Cardiac fibroblast (primary cell): ENCODE measurements at regions not wholly inside any gene's neighbourhood (a gene's known extent, or its start where the extent isn't known, plus 50 kb on each side); places are given as distances from the start of the nearest gene placed in this dataset.

ENCODE experiments used
- DNase-seq, 2 donors: peaks; one replicate each; pipeline versions ENCODE4 v3.0.0 to v3.0.0-alpha.2; 2010; ENCODE audit warnings: low read depth in 2 of 2
- H3K4me3 ChIP-seq, 2 donors: replicated peaks in 1 of 2; 1 replicate in 1 of 2; 2 replicates in 1 of 2; pipeline ENCODE4 v1.5.1; 2011; ENCODE audit warnings: low read depth in 2 of 2, low read length in 2 of 2, mild to moderate bottlenecking in 2 of 2, moderate library complexity in 1 of 2
- CTCF ChIP-seq: IDR thresholded peaks from one replicate; pipeline ENCODE4 v1.5.1; 2011; ENCODE audit warnings: low read depth, mild to moderate bottlenecking, low read length, inconsistent platforms

GRCh38 chr15:36481156-36481555 lies 98.3 kb upstream of the CDIN1 start:
- no peak for TF ChIP-seq CTCF
- no peak for DNase-seq
- H3K4me3 ChIP-seq: no peak overlapping the region

GRCh38 chr15:36483409-36483808 lies 96.0 kb upstream of the CDIN1 start:
- DNase-seq: no peak
- no peak overlapping the region for H3K4me3 ChIP-seq
- no peak for TF ChIP-seq CTCF

- H3K4me3 ChIP-seq: no peak overlapping the region
- no peak for TF ChIP-seq CTCF
- DNase-seq: peak in 1 of 2 donors; percentile 64
Measured at GRCh38 chr15:36484038-36484778, 95.2 kb upstream of the CDIN1 start.

GRCh38 chr15:36491912-36492311 lies 87.5 kb upstream of the CDIN1 start:
- no peak for TF ChIP-seq CTCF
- DNase-seq: no peak
- no peak overlapping the region for H3K4me3 ChIP-seq

- no peak for DNase-seq
- H3K4me3 ChIP-seq: no peak overlapping the region
- no peak for TF ChIP-seq CTCF
Measured at GRCh38 chr15:36495456-36495991, 83.9 kb upstream of the CDIN1 start.

- TF ChIP-seq CTCF: no peak
- DNase-seq: peak in 1 of 2 donors; percentile 23
- H3K4me3 ChIP-seq: no peak overlapping the region
Measured at GRCh38 chr15:36497901-36498300, 81.5 kb upstream of the CDIN1 start.
